CD4-positive, alpha-beta T cell treated with Interleukin-1 beta for 1 hour (primary cell): ENCODE measurements at regions not wholly inside any gene's neighbourhood (a gene's known extent, or its start where the extent isn't known, plus 50 kb on each side); places are given as distances from the start of the nearest gene placed in this dataset.
"Not testable (repeated sequence)": the region's sequence is repeated elsewhere in the genome, so short reads cannot be mapped to it uniquely, and the experiment has no call there.

Source experiments
- DNase-seq, 2 donors: peaks; one replicate each; pipeline ENCODE4 v3.0.0-alpha.2; 2020 to 2022

- no peak for DNase-seq
Measured at GRCh38 chr6:11450037-11450436, 87.5 kb upstream of the TMEM170B start.

GRCh38 chr6:11449408-11449807 lies 88.1 kb upstream of the TMEM170B start:
- no peak for DNase-seq

GRCh38 chr6:11448038-11448437 lies 89.5 kb upstream of the TMEM170B start:
- no peak for DNase-seq

GRCh38 chr6:11447265-11447664 lies 90.3 kb upstream of the TMEM170B start:
- DNase-seq = no peak

GRCh38 chr6:11445146-11445545 lies 92.4 kb upstream of the TMEM170B start:
- DNase-seq = no peak

- not testable (repeated sequence) for DNase-seq
Measured at GRCh38 chr6:11443125-11443524, 94.4 kb upstream of the TMEM170B start.

GRCh38 chr6:11442495-11442894 lies 95.1 kb upstream of the TMEM170B start:
- no peak for DNase-seq

- no peak for DNase-seq
Measured at GRCh38 chr6:11439876-11440275, 97.7 kb upstream of the TMEM170B start.

GRCh38 chr6:11439017-11439420 lies 98.5 kb upstream of the TMEM170B start:
- no peak for DNase-seq

GRCh38 chr6:11437824-11438459 lies 99.6 kb upstream of the TMEM170B start:
- DNase-seq = no peak

GRCh38 chr6:11436508-11437096 lies 100.9 kb upstream of the TMEM170B start:
- DNase-seq = no peak

- no peak for DNase-seq
Measured at GRCh38 chr6:11434565-11435326, 102.8 kb upstream of the TMEM170B start.

GRCh38 chr6:11433860-11434259 lies 103.7 kb upstream of the TMEM170B start:
- DNase-seq = no peak

- DNase-seq = no peak
Measured at GRCh38 chr6:11432713-11433450, 104.7 kb upstream of the TMEM170B start.

GRCh38 chr6:11432091-11432490 lies 105.5 kb upstream of the TMEM170B start:
- DNase-seq = no peak

GRCh38 chr6:11431455-11431937 lies 106.1 kb upstream of the TMEM170B start:
- no peak for DNase-seq

GRCh38 chr6:11430036-11430435 lies 107.5 kb upstream of the TMEM170B start:
- DNase-seq = no peak

- no peak for DNase-seq
Measured at GRCh38 chr6:11429577-11429976, 108.0 kb upstream of the TMEM170B start.

GRCh38 chr6:11428895-11429294 lies 108.7 kb upstream of the TMEM170B start:
- no peak for DNase-seq

- no peak for DNase-seq
Measured at GRCh38 chr6:11428371-11428770, 109.2 kb upstream of the TMEM170B start.

- DNase-seq = no peak
Measured at GRCh38 chr6:11427723-11428245, 109.8 kb upstream of the TMEM170B start.

GRCh38 chr6:11427091-11427722 lies 110.3 kb upstream of the TMEM170B start:
- DNase-seq = no peak

GRCh38 chr6:11426571-11426970 lies 111.0 kb upstream of the TMEM170B start:
- DNase-seq = no peak
